MCF 10A (cell line): ENCODE measurements at regions not wholly inside any gene's neighbourhood (a gene's known extent, or its start where the extent isn't known, plus 50 kb on each side); places are given as distances from the start of the nearest gene placed in this dataset.

ENCODE experiments used
- BruUV-seq: library from RNA; stranded (reverse); fragments of 400-500 nt; replicated peaks from 2 replicates; lab custom pipeline; 2021; lab: Mats Ljungman, UMichigan
- CTCF ChIA-PET: fragments of 300-600 bp; sonication (Branson Sonifier 250); formaldehyde crosslinking; extraction: SDS; loops from one replicate; lab custom pipeline; 2021; ENCODE audit warnings: antibody characterized with exemption, inconsistent platforms; lab: Yijun Ruan, JAX
- POLR2A ChIA-PET: fragments of 300-600, 350-650 bp; sonication (Branson Sonifier 250); formaldehyde crosslinking; extraction: SDS; loops from one replicate; lab custom pipeline; 2020; ENCODE audit warnings: antibody characterized with exemption, inconsistent platforms; lab: Yijun Ruan, JAX
- DNase-seq: peaks from one replicate; pipeline ENCODE4 v3.0.0-alpha.2; 2018; ENCODE audit not compliant: unreplicated experiment
- H3K27ac Mint-ChIP-seq: one replicate; pipeline ENCODE4 v1.8.0; 2022; ENCODE audit warnings: mild to moderate bottlenecking, low read depth, mixed read lengths; ENCODE audit not compliant: unreplicated experiment
- H3K27me3 Mint-ChIP-seq: one replicate; pipeline ENCODE4 v1.8.0; 2022; ENCODE audit warnings: mixed read lengths; ENCODE audit not compliant: insufficient read depth, unreplicated experiment
- H3K36me3 Mint-ChIP-seq: one replicate; pipeline ENCODE4 v1.8.0; 2022; ENCODE audit warnings: mild to moderate bottlenecking, moderate library complexity, mixed read lengths; ENCODE audit not compliant: insufficient read depth, unreplicated experiment
- H3K4me1 Mint-ChIP-seq: one replicate; pipeline ENCODE4 v1.8.0; 2022; ENCODE audit warnings: mixed read lengths; ENCODE audit not compliant: insufficient read depth, unreplicated experiment
- H3K4me3 Mint-ChIP-seq: one replicate; pipeline ENCODE4 v1.8.0; 2022; ENCODE audit warnings: mild to moderate bottlenecking, moderate library complexity, mixed read lengths; ENCODE audit not compliant: unreplicated experiment
- H3K9me3 Mint-ChIP-seq: one replicate; pipeline ENCODE4 v1.8.0; 2022; ENCODE audit warnings: mixed read lengths; ENCODE audit not compliant: unreplicated experiment
- CTCF ChIP-seq: fragments of 200-600 bp; IDR thresholded peaks from one replicate; pipeline ENCODE4 v1.8.0; 2022; ENCODE audit warnings: antibody characterized with exemption, mild to moderate bottlenecking; ENCODE audit not compliant: unreplicated experiment
- intact Hi-C: fragments of 100-400 bp; cut with micrococcal nuclease; formaldehyde crosslinking; loops from 2 replicates; pipeline ENCODE4 v1.14.1; 2022

- H3K27ac Mint-ChIP-seq = peak overlapping the region; percentile 85
- ChIA-PET CTCF (no interaction called here), POLR2A (interaction anchor here (0.6 kb wide), 1 partner anchor 186 kb away, joined by 3 read pairs; no protein-coding TSS in a partner anchor)
- H3K4me1 Mint-ChIP-seq = peaks cover 42% of the 10 kb centered on the region
- no peak overlapping the region for H3K4me3 Mint-ChIP-seq
- no peaks in the 10 kb centered on the region for H3K27me3 Mint-ChIP-seq
- peaks cover 14% of the 10 kb centered on the region for H3K36me3 Mint-ChIP-seq
- TF ChIP-seq CTCF = no peak
- DNase-seq = no peak
- H3K9me3 Mint-ChIP-seq = no peaks in the 10 kb centered on the region
- intact Hi-C loops = no loop called here
- BruUV-seq = no TSS peak
Measured at GRCh38 chr2:43034921-43035320, 191.5 kb downstream of the ZFP36L2 start.

- CTCF ChIA-PET = interaction anchor here (0.9 kb wide), 1 partner anchor 10 kb away, joined by 3 read pairs; no protein-coding TSS in a partner anchor
- POLR2A ChIA-PET = interaction anchor here (0.6 to 0.8 kb wide), 2 partner anchors 39 to 187 kb away, joined by 3 read pairs; no protein-coding TSS in a partner anchor
- no peak for DNase-seq
- no TSS peak for BruUV-seq
- no peak overlapping the region for H3K4me3 Mint-ChIP-seq
- intact Hi-C loops = no loop called here
- peaks cover 14% of the 10 kb centered on the region for H3K36me3 Mint-ChIP-seq
- H3K9me3 Mint-ChIP-seq = no peaks in the 10 kb centered on the region
- H3K4me1 Mint-ChIP-seq = peaks cover 40% of the 10 kb centered on the region
- H3K27me3 Mint-ChIP-seq = no peaks in the 10 kb centered on the region
- peak overlapping the region; percentile 85 for H3K27ac Mint-ChIP-seq
- TF ChIP-seq CTCF = no peak
Measured at GRCh38 chr2:43034242-43034619, 192.2 kb downstream of the ZFP36L2 start.

GRCh38 chr2:43033466-43034241, 192.8 kb downstream of the ZFP36L2 start:
- H3K4me3 Mint-ChIP-seq = no peak overlapping the region
- ChIA-PET CTCF (interaction anchor here (0.9 kb wide), 1 partner anchor 10 kb away, joined by 3 read pairs; no protein-coding TSS in a partner anchor), POLR2A (interaction anchor here (0.8 kb wide), 1 partner anchor 40 kb away, joined by 3 read pairs; no protein-coding TSS in a partner anchor)
- peaks cover 35% of the 10 kb centered on the region for H3K4me1 Mint-ChIP-seq
- H3K36me3 Mint-ChIP-seq = peaks cover 14% of the 10 kb centered on the region
- H3K27me3 Mint-ChIP-seq = no peaks in the 10 kb centered on the region
- no TSS peak for BruUV-seq
- H3K27ac Mint-ChIP-seq = peak overlapping the region; percentile 85
- H3K9me3 Mint-ChIP-seq = no peaks in the 10 kb centered on the region
- no peak for DNase-seq
- intact Hi-C loops = no loop called here
- no peak for TF ChIP-seq CTCF

- TF ChIP-seq CTCF = no peak
- ChIA-PET CTCF (interaction anchor here (0.6 to 1.2 kb wide), 7 partner anchors 9 to 461 kb away, joined by 3 to 9 read pairs (median 4); no protein-coding TSS in a partner anchor), POLR2A (interaction anchor here (0.8 to 1.7 kb wide), 10 partner anchors 8 to 509 kb away, joined by 3 to 11 read pairs (median 6); partner anchors contain the start of gene ZFP36L2)
- BruUV-seq = no TSS peak
- no peaks in the 10 kb centered on the region for H3K27me3 Mint-ChIP-seq
- no peak for DNase-seq
- H3K36me3 Mint-ChIP-seq = peaks cover 14% of the 10 kb centered on the region
- H3K4me1 Mint-ChIP-seq = peaks cover 32% of the 10 kb centered on the region
- H3K27ac Mint-ChIP-seq = peak overlapping the region; percentile 85
- H3K4me3 Mint-ChIP-seq = no peak overlapping the region
- intact Hi-C loops = no loop called here
- H3K9me3 Mint-ChIP-seq = no peaks in the 10 kb centered on the region
Measured at GRCh38 chr2:43033016-43033270, 193.5 kb downstream of the ZFP36L2 start.
